H1 (cell line): ENCODE measurements at regions not wholly inside any gene's neighbourhood (a gene's known extent, or its start where the extent isn't known, plus 50 kb on each side); places are given as distances from the start of the nearest gene placed in this dataset.

Experiments
- CTBP2 ChIP-seq: IDR thresholded peaks from 2 replicates; pipeline ENCODE4 v1.7.0; 2011; ENCODE audit warnings: borderline replicate concordance, mild to moderate bottlenecking, moderate library complexity, mixed read lengths, low read length; ENCODE audit not compliant: insufficient read depth, insufficient read length
- TF ChIP-seq, protein P1 (sequence below): IDR thresholded peaks from 2 replicates; pipeline ENCODE4 v1.6.1; 2011; ENCODE audit warnings: low read depth, mild to moderate bottlenecking, low read length; ENCODE audit not compliant: insufficient read depth

DNA sequence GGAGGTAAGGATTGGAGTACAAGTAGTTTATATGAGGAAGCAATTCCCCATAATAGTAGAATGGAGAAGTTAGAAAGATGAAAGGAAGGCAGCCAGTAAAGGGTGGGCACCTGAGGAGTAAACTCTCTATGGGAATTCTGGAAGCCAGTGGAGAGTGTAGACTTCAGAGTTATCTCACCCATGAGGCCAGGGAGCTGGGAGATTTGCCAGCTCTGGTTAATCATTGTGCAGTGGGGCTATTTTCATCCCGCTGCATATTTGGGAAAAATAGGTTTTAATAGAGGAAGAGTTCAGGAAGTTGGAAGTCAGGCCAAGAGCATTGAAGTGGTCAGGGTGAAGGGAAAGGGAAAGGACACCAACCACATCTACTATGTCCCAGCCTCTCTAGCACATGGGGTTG lies 242.3 kb upstream of the BRINP1 start (continued):
- TF ChIP-seq CTBP2 = no peak
- TF ChIP-seq, protein P1, sequence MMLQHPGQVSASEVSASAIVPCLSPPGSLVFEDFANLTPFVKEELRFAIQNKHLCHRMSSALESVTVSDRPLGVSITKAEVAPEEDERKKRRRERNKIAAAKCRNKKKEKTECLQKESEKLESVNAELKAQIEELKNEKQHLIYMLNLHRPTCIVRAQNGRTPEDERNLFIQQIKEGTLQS = no peak
